Right lobe of liver (tissue), 4 donors: ENCODE measurements at regions not wholly inside any gene's neighbourhood (a gene's known extent, or its start where the extent isn't known, plus 50 kb on each side); places are given as distances from the start of the nearest gene placed in this dataset.

Experiments used
- POLR2A ChIP-seq: fragments of 450-650 bp; IDR thresholded peaks from one replicate; pipeline ENCODE4 v1.6.1; 2017; ENCODE audit warnings: antibody characterized with exemption, mild to moderate bottlenecking
- TF ChIP-seq, protein P1 (sequence below), 4 donors: fragments of 200-600 bp in 3 of 4; fragments of 450-650 bp in 1 of 4; IDR thresholded peaks; one replicate each; pipeline versions ENCODE4 v1.5.1 to v1.8.0; 2016 to 2022; ENCODE audit warnings: antibody characterized with exemption in 4 of 4, mild to moderate bottlenecking in 2 of 4
- donor health status: DM: no; HTN: no; CAD: no.
- donor health status: DM: no; HTN: no; CAD: no.
- donor health status: DM: no; HTN: yes; CAD: no.

DNA sequence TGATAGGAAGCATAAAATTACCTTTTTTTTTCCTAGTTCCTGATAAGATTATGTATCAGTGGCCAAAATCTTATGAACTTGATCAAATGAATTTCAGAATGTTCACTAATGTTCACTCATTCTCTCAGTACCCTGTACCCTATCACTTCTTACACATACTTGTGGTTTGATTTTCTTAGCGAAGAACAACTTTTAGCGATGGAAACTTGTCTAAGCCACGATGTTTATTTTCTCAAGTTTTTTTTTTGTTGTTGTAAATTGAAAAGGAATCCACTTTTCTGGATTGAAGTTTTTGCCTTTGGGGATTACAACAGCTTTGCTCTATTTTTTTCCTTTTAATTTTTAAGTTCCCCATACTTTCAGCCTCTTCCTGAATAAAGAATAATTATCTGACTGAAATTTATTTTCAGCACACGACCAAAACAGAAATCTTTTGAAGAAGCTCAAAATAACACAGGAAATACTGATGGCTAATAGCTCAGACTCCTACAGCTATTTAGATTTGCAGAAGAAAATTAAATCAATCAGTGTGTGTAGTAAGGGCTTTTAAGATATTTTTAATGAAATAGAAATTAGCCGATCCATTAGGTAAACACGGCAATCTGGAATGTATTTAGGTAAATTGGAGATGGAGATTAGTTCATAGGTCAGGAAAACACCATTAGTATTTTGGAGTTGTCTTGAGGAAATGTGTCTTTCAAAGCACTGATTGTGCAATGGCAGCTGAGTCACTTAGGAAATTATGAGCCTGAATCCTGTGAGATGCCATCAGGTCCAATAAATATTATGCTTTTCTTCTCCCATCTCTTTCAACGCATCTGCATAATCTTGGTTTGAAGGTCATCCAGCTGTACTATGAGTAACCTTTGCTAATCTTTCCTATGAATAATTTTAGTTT lies 217.5 kb downstream of the GJA1 start:
- no peak for TF ChIP-seq POLR2A
- TF ChIP-seq, protein P1, sequence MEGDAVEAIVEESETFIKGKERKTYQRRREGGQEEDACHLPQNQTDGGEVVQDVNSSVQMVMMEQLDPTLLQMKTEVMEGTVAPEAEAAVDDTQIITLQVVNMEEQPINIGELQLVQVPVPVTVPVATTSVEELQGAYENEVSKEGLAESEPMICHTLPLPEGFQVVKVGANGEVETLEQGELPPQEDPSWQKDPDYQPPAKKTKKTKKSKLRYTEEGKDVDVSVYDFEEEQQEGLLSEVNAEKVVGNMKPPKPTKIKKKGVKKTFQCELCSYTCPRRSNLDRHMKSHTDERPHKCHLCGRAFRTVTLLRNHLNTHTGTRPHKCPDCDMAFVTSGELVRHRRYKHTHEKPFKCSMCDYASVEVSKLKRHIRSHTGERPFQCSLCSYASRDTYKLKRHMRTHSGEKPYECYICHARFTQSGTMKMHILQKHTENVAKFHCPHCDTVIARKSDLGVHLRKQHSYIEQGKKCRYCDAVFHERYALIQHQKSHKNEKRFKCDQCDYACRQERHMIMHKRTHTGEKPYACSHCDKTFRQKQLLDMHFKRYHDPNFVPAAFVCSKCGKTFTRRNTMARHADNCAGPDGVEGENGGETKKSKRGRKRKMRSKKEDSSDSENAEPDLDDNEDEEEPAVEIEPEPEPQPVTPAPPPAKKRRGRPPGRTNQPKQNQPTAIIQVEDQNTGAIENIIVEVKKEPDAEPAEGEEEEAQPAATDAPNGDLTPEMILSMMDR (IDR thresholded peaks at IDR 0.05) = no peak
